HG02938 (cell line): ENCODE measurements at regions not wholly inside any gene's neighbourhood (a gene's known extent, or its start where the extent isn't known, plus 50 kb on each side); places are given as distances from the start of the nearest gene placed in this dataset.
A peak's percentile ranks its signal among the peaks of the same experiment; 100 is the strongest.

Source experiments
- ATAC-seq: cut with Tn5 transposase; IDR thresholded peaks from one replicate; pipeline ENCODE4 v1.9.1; 2021; ENCODE audit warnings: mild to moderate bottlenecking, moderate library complexity; ENCODE audit not compliant: unreplicated experiment

DNA sequence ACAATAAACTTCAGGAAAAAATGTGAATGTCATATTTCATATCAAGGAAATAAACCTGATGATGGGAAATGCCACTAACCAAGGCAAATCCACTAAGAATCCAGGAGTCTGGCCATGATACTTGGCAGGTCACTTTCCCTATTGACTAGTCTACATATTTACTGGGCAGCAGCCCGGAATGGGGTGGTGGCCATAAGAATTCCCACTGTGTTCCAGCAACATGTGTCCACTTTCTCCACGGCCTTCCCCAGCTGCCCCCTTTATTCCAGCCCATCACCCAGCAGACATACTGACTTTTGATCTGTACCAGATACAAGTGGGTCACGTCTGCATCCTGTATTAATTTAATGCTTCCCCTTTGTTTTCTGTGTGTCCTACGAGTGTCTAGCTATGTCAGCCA is 234.5 kb upstream of the PRDM1 start:
- ATAC-seq: no peak

DNA sequence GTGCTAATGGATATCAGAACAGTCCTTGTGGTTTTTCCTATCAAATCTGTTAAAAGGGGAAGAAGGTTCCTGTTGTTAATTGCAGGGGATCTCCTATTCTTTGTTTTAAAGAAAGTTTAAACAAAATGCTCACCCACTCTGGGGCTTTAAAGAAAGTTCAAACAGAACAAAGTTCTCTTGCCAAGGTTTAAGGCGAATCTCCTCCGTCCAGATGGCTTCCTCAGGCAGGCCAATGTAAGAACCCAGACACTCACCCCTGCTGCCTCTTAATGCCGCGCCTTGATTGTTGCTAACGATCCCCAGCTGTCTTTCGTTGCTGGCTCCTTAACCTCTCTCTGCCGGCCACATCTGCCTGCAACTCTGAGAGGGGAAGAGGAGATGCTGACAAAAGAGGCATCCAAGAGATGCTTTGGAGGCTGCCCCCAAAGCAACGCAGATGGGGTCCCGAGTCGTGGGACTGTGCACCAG is 235.0 kb upstream of the PRDM1 start:
- ATAC-seq: no peak

DNA sequence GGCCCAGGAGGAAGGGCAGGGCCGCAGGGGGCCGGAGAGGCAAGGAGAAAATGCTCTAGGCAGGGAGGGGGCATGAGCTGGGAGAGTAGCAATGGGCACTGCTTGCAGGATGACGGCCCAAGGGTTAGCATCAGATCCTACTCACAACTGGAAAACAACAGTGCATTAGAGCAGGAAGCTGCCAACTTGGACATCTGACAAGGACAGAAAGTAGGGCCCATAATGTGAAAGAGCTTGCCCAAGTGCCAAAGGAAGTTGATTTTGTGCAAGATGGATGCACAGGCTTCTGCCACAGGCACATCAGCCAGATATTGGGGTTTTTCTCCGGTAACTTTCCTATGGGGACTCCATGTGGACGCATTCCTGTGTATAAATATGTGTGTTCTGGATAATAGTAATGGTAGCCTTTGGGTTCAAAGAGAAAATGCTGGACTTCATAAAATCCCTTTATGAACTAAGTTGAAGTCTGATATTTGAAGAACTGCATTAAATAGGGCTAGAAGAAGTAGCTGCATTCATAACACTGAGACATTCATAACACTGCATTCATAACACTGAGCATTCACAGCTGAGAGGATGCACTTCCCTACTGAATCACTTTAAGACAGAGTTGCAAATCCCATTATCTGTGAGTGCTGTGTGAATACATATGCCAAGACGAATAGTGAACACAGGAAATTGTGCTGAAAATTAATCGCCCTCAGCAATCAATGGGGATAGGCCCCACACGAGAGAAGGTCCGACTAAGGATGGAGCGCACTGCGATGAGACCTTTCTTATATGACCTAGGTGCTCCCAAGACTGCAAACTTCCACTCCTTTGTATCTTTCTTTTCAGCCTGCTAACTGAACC is 235.6 kb upstream of the PRDM1 start:
- no peak for ATAC-seq

DNA sequence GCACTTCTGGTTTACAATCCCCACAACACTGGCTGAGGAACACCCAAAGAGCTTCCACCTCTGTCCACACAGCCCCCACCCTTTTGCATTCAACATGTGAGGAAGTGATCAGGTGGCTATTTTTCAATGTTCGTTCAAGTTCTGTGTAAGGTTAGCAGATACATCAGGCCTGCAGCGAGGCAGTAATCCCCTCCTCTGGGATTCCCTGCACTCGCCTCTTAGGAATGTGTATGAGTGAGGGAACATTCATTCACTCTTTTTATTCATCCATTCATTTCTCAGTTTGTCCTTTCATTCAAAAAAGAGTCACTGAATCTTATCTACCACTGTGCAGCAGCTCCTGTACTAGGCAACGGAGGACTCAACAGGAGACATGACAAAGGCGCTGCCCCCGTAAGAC is 236.4 kb upstream of the PRDM1 start:
- ATAC-seq: no peak

DNA sequence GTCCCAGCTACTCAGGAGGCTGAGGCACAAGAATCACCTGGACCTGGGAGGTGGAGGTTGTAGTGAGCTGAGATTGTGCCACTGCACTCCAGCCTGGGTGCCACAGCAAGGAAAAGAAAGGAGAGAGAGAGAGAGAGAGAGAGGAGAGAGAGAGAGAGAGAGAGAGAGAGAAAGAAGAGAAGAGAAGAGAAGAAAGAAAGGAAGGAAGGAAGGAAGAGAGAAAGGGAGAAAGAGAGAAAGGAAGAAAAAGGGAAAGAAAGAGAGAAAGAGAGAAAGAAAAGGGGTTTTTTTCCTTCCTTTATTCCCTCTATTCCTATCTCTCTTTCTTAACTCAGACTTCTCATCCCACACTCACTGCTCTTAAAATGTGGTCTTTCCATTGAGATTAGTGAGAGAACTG is 238.7 kb upstream of the PRDM1 start:
- ATAC-seq: no peak

DNA sequence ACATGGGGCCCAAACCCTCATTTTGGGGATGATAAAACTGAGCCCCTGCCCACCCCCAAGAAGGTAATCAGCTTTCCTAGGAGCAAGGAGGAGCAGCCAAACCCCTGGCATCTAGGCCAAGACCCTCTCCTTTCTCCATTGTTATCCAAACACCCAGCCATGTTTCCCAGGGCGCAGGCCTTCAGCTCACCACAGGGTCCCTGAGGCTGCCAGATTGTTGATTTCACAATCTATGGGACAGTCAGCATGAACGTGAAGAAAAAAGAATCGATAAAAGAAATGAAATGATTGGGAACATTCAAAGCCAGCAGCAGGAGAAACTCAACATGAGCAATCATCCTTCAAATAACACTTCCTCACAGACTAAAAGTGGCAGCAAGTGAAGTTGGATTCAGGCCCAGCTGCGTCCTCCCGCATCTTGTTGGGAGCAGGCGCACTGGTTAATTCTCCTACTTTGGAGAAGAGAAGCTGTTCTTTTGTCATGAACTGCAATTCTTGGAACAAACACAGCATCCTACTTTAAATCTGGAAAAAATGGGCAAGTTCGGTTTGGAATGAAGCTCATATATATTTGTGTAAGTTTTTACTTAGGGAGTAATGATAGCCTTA is 241.8 kb upstream of the PRDM1 start:
- ATAC-seq: no peak

- no peak for ATAC-seq
These were observed 246.9 kb upstream of the PRDM1 start for GRCh38 chr6:105839266-105839665.

- no peak for ATAC-seq
These were observed 248.0 kb upstream of the PRDM1 start for GRCh38 chr6:105838171-105838570.

DNA sequence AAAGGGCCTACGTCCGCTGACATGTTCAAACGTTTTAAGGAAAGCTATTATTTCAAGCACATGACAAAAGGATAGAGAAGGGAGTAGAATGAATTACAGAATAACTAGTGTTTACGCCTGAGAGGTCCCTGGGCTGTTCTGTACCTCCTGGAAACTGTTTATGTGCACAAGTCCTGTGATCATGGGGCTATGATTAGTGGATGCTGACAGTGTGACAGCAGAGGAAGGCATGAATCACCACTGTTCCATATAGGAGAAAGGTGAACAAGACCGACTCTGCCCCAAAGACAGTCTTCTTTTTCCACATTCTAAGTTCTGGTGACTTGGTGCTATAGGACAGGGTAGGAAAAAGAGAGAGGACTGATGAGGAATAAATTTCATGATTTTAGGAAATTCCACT is 249.2 kb upstream of the PRDM1 start:
- ATAC-seq: no peak

DNA sequence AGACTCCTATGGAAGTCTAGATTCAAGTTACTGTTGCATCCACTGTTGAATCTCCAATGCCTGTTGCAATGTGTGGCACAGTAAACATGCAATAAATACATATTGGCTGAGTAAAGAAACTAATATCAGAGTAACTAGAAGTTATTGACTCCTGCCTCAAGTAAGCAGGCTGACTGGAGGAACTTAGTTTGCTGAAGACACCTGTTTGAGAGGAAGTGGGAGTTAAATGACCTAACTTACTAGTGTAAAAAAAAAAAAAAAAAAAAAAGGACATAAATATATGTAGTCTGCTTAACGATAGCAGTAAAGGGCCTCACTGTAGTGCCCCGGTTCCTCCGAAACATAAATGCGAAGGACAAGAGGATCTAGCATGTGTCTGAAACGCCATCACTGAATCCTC is 249.8 kb upstream of the PRDM1 start:
- no peak for ATAC-seq

- ATAC-seq: no peak
These were observed 250.8 kb upstream of the PRDM1 start for GRCh38 chr6:105835373-105835772.

- no peak for ATAC-seq
These were observed 251.9 kb upstream of the PRDM1 start for GRCh38 chr6:105833959-105834947.

DNA sequence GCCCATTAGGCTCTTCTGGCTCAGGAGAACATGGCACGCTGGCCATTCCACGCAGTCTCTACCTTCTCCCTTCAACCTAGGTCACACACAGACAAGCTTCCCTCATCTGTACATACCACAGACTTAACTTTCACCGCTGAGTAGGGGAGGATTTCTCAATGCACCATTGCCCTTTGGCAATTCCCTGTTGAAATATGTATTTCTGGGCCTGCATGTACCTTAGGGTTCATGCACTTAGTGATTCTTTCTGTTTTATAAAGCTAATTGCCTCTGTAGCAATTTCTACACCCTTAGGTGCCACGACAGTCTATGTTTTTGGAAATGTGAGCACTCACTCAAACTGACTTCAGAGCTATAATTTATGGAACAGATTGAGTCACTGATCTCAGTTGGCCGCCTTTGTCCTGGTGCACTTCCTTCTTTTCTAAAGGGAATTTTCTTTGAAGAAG is 253.8 kb upstream of the PRDM1 start:
- ATAC-seq: no peak

DNA sequence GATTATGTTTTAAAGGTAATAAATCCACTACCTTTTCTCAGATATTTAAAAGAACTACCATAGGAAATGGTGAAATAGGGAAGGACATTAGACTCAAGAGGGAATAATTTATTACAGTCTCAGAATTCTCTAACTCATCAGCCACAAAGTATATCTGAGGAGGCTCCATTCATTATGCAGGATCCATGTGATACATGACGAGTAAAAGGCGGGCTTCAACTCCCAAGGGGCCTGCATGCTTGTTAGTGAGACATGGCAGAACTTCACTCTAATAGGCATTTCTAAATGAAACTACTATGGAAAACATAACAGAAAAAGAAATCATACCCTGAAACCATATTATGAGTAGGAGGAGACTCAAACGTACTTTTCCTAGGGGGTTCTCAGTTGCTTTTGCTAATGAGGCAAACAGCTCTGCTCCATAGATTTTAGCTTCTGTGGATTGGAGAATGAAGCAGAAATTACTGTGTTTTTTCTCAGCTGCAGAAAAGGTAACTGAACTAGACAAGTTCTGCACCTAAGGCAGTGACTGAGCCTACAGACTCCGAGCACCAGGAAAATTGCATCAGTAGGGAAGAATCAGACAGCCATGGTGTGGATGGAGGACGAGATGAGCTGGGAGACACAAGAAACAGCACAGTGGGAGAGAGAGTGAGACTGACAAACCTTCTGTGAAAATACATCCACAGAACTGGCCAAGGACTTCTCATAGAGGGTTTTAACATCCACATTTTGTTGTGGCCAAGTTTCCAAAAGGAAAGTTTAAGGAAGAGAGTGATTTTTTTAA is 254.6 kb upstream of the PRDM1 start:
- ATAC-seq: no peak

DNA sequence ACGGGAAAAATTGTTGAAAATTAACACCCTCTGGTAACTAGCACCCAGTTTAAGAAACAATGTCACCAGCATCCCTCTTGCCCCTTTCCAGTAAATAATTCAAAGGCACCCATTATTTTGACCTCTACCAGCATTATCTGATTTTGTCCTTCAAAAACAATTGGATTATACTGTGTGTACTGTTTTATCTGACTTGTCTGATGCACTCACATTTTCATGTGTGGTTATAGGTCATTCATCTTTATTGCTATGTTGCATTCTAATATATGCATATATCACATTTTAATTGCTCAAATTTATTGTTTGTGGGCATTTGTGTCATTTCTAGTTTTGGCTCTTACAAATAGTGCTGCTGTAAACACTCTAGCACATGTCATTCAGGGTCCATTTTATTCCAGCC is 260.9 kb upstream of the PRDM1 start:
- no peak for ATAC-seq

DNA sequence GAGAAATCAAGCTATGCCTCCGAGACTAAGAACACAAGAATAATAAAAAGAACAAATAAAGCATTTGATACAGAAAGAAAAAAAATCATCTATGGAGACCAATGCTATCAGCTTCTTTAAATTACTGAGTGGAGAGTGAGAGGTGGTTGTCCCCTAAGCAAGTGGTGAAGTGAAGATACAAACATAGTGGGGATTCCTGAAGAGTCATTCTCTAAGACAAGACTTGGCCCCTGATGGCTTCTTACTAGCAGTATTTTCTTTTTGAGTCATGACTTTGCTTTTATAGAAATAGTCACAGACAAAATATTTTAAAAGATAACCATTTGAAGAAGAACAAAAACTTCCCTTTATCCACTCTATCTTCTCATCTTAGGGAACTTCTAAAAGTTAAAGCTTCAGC is 261.4 kb upstream of the PRDM1 start:
- ATAC-seq: peak; percentile 76

GRCh38 chr6:105821777-105822176 is 264.4 kb upstream of the PRDM1 start:
- ATAC-seq: no peak

DNA sequence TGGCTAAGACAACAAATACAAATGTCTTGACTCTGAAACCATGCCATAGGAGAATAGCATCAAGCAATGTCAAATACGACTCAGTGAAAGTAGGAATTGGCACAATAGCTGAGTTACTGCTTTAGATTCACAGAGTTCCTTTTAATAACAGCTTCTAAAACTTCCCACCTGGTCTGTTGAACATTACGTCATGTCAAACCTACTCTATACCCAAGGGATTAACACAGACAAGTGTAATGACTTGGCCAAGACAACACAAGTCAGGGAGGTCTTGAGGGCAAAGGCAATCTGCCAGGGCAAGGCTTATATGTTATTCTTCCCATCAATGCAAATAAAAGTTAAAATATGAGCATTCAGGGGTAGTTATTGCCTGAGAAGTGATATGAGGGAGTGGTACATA is 265.1 kb upstream of the PRDM1 start:
- no peak for ATAC-seq

GRCh38 chr6:105819745-105820144 is 266.4 kb upstream of the PRDM1 start:
- ATAC-seq: no peak

- ATAC-seq: no peak
These were observed 267.6 kb upstream of the PRDM1 start for GRCh38 chr6:105818505-105818904.
